NCI-H1092 (cell line): ENCODE measurements at regions not wholly inside any gene's neighbourhood (a gene's known extent, or its start where the extent isn't known, plus 50 kb on each side); places are given as distances from the start of the nearest gene placed in this dataset.
A peak's percentile ranks its signal among the peaks of the same experiment; 100 is the strongest.

Experiments
- DNase-seq: peaks from one replicate; lab custom pipeline; 2025; lab: John Stamatoyannopoulos, UW

- DNase-seq = no peak
Measured at GRCh38 chr3:94179059-94179458, 116.2 kb downstream of the NSUN3 start.

- no peak for DNase-seq
Measured at GRCh38 chr3:94183551-94183950, 120.7 kb downstream of the NSUN3 start.

GRCh38 chr3:94184781-94185180, 121.9 kb downstream of the NSUN3 start:
- DNase-seq = no peak

- DNase-seq = no peak
Measured at GRCh38 chr3:94185753-94186152, 122.9 kb downstream of the NSUN3 start.

- DNase-seq = no peak
Measured at GRCh38 chr3:94187697-94188096, 124.8 kb downstream of the NSUN3 start.

- DNase-seq = no peak
Measured at GRCh38 chr3:94195381-94195780, 132.5 kb downstream of the NSUN3 start.

- DNase-seq = no peak
Measured at GRCh38 chr3:94206291-94206690, 143.4 kb downstream of the NSUN3 start.

- DNase-seq = no peak
Measured at GRCh38 chr3:94210256-94210655, 147.4 kb downstream of the NSUN3 start.

GRCh38 chr3:94217406-94217805, 154.5 kb downstream of the NSUN3 start:
- DNase-seq = no peak

GRCh38 chr3:94220426-94220825, 157.6 kb downstream of the NSUN3 start:
- no peak for DNase-seq

GRCh38 chr3:94221829-94222228, 159.0 kb downstream of the NSUN3 start:
- no peak for DNase-seq

GRCh38 chr3:94225148-94225865, 162.4 kb downstream of the NSUN3 start:
- DNase-seq = no peak

GRCh38 chr3:94226078-94226477, 163.2 kb downstream of the NSUN3 start:
- no peak for DNase-seq

- DNase-seq = no peak
Measured at GRCh38 chr3:94232921-94233320, 170.1 kb downstream of the NSUN3 start.

- DNase-seq = no peak
Measured at GRCh38 chr3:94234177-94234788, 171.4 kb downstream of the NSUN3 start.

- no peak for DNase-seq
Measured at GRCh38 chr3:94241986-94242385, 179.1 kb downstream of the NSUN3 start.

- DNase-seq = no peak
Measured at GRCh38 chr3:94246171-94246570, 183.3 kb downstream of the NSUN3 start.

- no peak for DNase-seq
Measured at GRCh38 chr3:94248042-94248441, 185.2 kb downstream of the NSUN3 start.

- peak; percentile 34 for DNase-seq
Measured at GRCh38 chr3:94249491-94250079, 186.7 kb downstream of the NSUN3 start.

GRCh38 chr3:94251566-94251965, 188.7 kb downstream of the NSUN3 start:
- no peak for DNase-seq

- no peak for DNase-seq
Measured at GRCh38 chr3:94252316-94252715, 189.5 kb downstream of the NSUN3 start.

- no peak for DNase-seq
Measured at GRCh38 chr3:94256888-94257813, 194.3 kb downstream of the NSUN3 start.
